22Rv1 (cell line): ENCODE measurements at regions not wholly inside any gene's neighbourhood (a gene's known extent, or its start where the extent isn't known, plus 50 kb on each side); places are given as distances from the start of the nearest gene placed in this dataset.

ENCODE experiments used
- CTCF ChIP-seq: fragments of 450-650 bp; IDR thresholded peaks from 2 replicates; pipeline ENCODE4 v1.5.1; 2017; ENCODE audit warnings: mild to moderate bottlenecking
- ZFX ChIP-seq: fragments of 450-650 bp; IDR thresholded peaks from 2 replicates; pipeline ENCODE4 v1.6.1; 2017; ENCODE audit warnings: antibody characterized with exemption, borderline replicate concordance

- no peak for TF ChIP-seq CTCF
- no peak for TF ChIP-seq ZFX
These were observed 331.1 kb downstream of the SEMA3D start for GRCh38 chr7:84855758-84856157.
